ENCODE measurements at regions not wholly inside any gene's neighbourhood (a gene's known extent, or its start where the extent isn't known, plus 50 kb on each side); places are given as distances from the start of the nearest gene placed in this dataset.

GRCh38 chr6:147841547-147842148, 333.2 kb downstream of the SAMD5 start:
- TF ChIP-seq CTCF (IDR thresholded peaks at IDR 0.05; ENCODE audit: low read depth, low read length) (no peak), MAX (IDR thresholded peaks at IDR 0.05; ENCODE audit: low read depth, low read length) (no peak), POLR2A (IDR thresholded peaks at IDR 0.05; ENCODE audit: extremely low read depth, insufficient read length) (no peak)
